ENCODE measurements at regions not wholly inside any gene's neighbourhood (a gene's known extent, or its start where the extent isn't known, plus 50 kb on each side); places are given as distances from the start of the nearest gene placed in this dataset.
"Not testable (repeated sequence)": the region's sequence is repeated elsewhere in the genome, so short reads cannot be mapped to it uniquely, and the experiment has no call there.

- Histone ChIP-seq H3K18ac (ENCODE audit: low read length) (no peak overlapping the region), H3K4me3 (ENCODE audit: low read depth, low read length) (no peak overlapping the region), H3K79me2 (ENCODE audit: control insufficient read depth, insufficient read depth, low read length, poor library complexity) (no peaks in the 10 kb centered on the region), H2AK5ac (ENCODE audit: low read length) (no peak overlapping the region), H2BK12ac (ENCODE audit: low read length) (no peak overlapping the region), H3K36me3 (ENCODE audit: control insufficient read depth in 1 of 2, insufficient read depth in 2 of 2, low read length in 2 of 2) (no peaks in the 10 kb centered on the region), H3K27ac (ENCODE audit: low read depth, low read length) (no peak overlapping the region), H3K27me3 (ENCODE audit: insufficient read depth, low read length) (no peaks in the 10 kb centered on the region), H2BK5ac (ENCODE audit: low read depth, low read length, poor library complexity) (no peak overlapping the region), H3K23ac (ENCODE audit: low read length) (no peak overlapping the region), H4K91ac (ENCODE audit: low read depth, low read length) (no peak overlapping the region), H4K12ac (ENCODE audit: low read depth, low read length) (no peak overlapping the region), H3K14ac (ENCODE audit: low read length) (no peak overlapping the region), H3K79me1 (ENCODE audit: low read length) (no peaks in the 10 kb centered on the region), H2BK120ac (ENCODE audit: insufficient read depth, low read length, poor library complexity) (no peak overlapping the region), H3K9ac (ENCODE audit: low read length) (no peak overlapping the region), H2AFZ (ENCODE audit: insufficient read depth, low read length, poor library complexity) (no peak overlapping the region), H4K8ac (ENCODE audit: low read depth, low read length) (no peak overlapping the region), H3K4ac (ENCODE audit: low read depth, low read length) (no peak overlapping the region), H3K4me2 (ENCODE audit: low read length) (no peak overlapping the region), H3K9me3 (ENCODE audit: insufficient read depth, low read depth, low read length) (peaks cover 62% of the 10 kb centered on the region), H3K4me1 (ENCODE audit: control insufficient read depth in 1 of 2, insufficient read depth in 2 of 2, low read length in 2 of 2) (no peaks in the 10 kb centered on the region)
- DNase-seq: no peak
- WGBS (ENCODE audit: extremely low coverage, insufficient coverage, insufficient read length): no CpG with 5 or more reads among the region's 3 CpGs
Measured at GRCh38 chr14:105632010-105632409, 105.6 kb downstream of the TMEM121 start.

GRCh38 chr14:105633596-105633995 lies 107.2 kb downstream of the TMEM121 start:
- no CpG with 5 or more reads among the region's 7 CpGs for WGBS (ENCODE audit: extremely low coverage, insufficient coverage, insufficient read length)
- H2BK5ac ChIP-seq (ENCODE audit: low read depth, low read length, poor library complexity); H3K18ac ChIP-seq (ENCODE audit: low read length); H3K79me1 ChIP-seq (ENCODE audit: low read length); H3K23ac ChIP-seq (ENCODE audit: low read length); H3K4me3 ChIP-seq (ENCODE audit: low read depth, low read length); H3K27ac ChIP-seq (ENCODE audit: low read depth, low read length); H3K4me2 ChIP-seq (ENCODE audit: low read length); H3K27me3 ChIP-seq (ENCODE audit: insufficient read depth, low read length); H3K36me3 ChIP-seq (ENCODE audit: control insufficient read depth in 1 of 2, insufficient read depth in 2 of 2, low read length in 2 of 2); H2BK12ac ChIP-seq (ENCODE audit: low read length); DNase-seq; H2AK5ac ChIP-seq (ENCODE audit: low read length); H2BK120ac ChIP-seq (ENCODE audit: insufficient read depth, low read length, poor library complexity); H4K91ac ChIP-seq (ENCODE audit: low read depth, low read length); H2AFZ ChIP-seq (ENCODE audit: insufficient read depth, low read length, poor library complexity); H4K8ac ChIP-seq (ENCODE audit: low read depth, low read length); H3K14ac ChIP-seq (ENCODE audit: low read length); H4K12ac ChIP-seq (ENCODE audit: low read depth, low read length); H3K9ac ChIP-seq (ENCODE audit: low read length); H3K4me1 ChIP-seq (ENCODE audit: control insufficient read depth in 1 of 2, insufficient read depth in 2 of 2, low read length in 2 of 2); H3K4ac ChIP-seq (ENCODE audit: low read depth, low read length); H3K79me2 ChIP-seq (ENCODE audit: control insufficient read depth, insufficient read depth, low read length, poor library complexity): not testable (repeated sequence)
- peaks cover 50% of the 10 kb centered on the region for H3K9me3 ChIP-seq (ENCODE audit: insufficient read depth, low read depth, low read length)

- no CpG with 5 or more reads among the region's 22 CpGs for WGBS (ENCODE audit: extremely low coverage, insufficient coverage, insufficient read length)
- Histone ChIP-seq H3K27ac (ENCODE audit: low read depth, low read length) (no peak overlapping the region), H3K27me3 (ENCODE audit: insufficient read depth, low read length) (no peaks in the 10 kb centered on the region), H2AK5ac (ENCODE audit: low read length) (no peak overlapping the region), H2BK12ac (ENCODE audit: low read length) (no peak overlapping the region), H3K79me2 (ENCODE audit: control insufficient read depth, insufficient read depth, low read length, poor library complexity) (no peaks in the 10 kb centered on the region), H3K23ac (ENCODE audit: low read length) (no peak overlapping the region), H3K9ac (ENCODE audit: low read length) (no peak overlapping the region), H2BK120ac (ENCODE audit: insufficient read depth, low read length, poor library complexity) (no peak overlapping the region), H4K8ac (ENCODE audit: low read depth, low read length) (no peak overlapping the region), H3K79me1 (ENCODE audit: low read length) (no peaks in the 10 kb centered on the region), H3K36me3 (ENCODE audit: control insufficient read depth in 1 of 2, insufficient read depth in 2 of 2, low read length in 2 of 2) (no peaks in the 10 kb centered on the region), H3K4me2 (ENCODE audit: low read length) (no peak overlapping the region), H2AFZ (ENCODE audit: insufficient read depth, low read length, poor library complexity) (no peak overlapping the region), H3K14ac (ENCODE audit: low read length) (no peak overlapping the region), H3K4me3 (ENCODE audit: low read depth, low read length) (no peak overlapping the region), H3K9me3 (ENCODE audit: insufficient read depth, low read depth, low read length) (peaks cover 38% of the 10 kb centered on the region), H2BK5ac (ENCODE audit: low read depth, low read length, poor library complexity) (no peak overlapping the region), H4K91ac (ENCODE audit: low read depth, low read length) (no peak overlapping the region), H4K12ac (ENCODE audit: low read depth, low read length) (no peak overlapping the region), H3K18ac (ENCODE audit: low read length) (no peak overlapping the region), H3K4ac (ENCODE audit: low read depth, low read length) (no peak overlapping the region), H3K4me1 (ENCODE audit: control insufficient read depth in 1 of 2, insufficient read depth in 2 of 2, low read length in 2 of 2) (no peaks in the 10 kb centered on the region)
- DNase-seq: no peak
Measured at GRCh38 chr14:105635560-105635959, 109.2 kb downstream of the TMEM121 start.

GRCh38 chr14:105636021-105636420 lies 109.6 kb downstream of the TMEM121 start:
- not testable (repeated sequence) for H3K4ac ChIP-seq (ENCODE audit: low read depth, low read length); H2BK5ac ChIP-seq (ENCODE audit: low read depth, low read length, poor library complexity); H3K4me1 ChIP-seq (ENCODE audit: control insufficient read depth in 1 of 2, insufficient read depth in 2 of 2, low read length in 2 of 2); H2AFZ ChIP-seq (ENCODE audit: insufficient read depth, low read length, poor library complexity); H3K27ac ChIP-seq (ENCODE audit: low read depth, low read length); DNase-seq; H3K79me2 ChIP-seq (ENCODE audit: control insufficient read depth, insufficient read depth, low read length, poor library complexity); H2AK5ac ChIP-seq (ENCODE audit: low read length); H3K14ac ChIP-seq (ENCODE audit: low read length); H3K9ac ChIP-seq (ENCODE audit: low read length); H4K91ac ChIP-seq (ENCODE audit: low read depth, low read length); H3K23ac ChIP-seq (ENCODE audit: low read length); H3K36me3 ChIP-seq (ENCODE audit: control insufficient read depth in 1 of 2, insufficient read depth in 2 of 2, low read length in 2 of 2); H3K4me3 ChIP-seq (ENCODE audit: low read depth, low read length); H2BK120ac ChIP-seq (ENCODE audit: insufficient read depth, low read length, poor library complexity); H4K8ac ChIP-seq (ENCODE audit: low read depth, low read length); H4K12ac ChIP-seq (ENCODE audit: low read depth, low read length); H3K79me1 ChIP-seq (ENCODE audit: low read length); H2BK12ac ChIP-seq (ENCODE audit: low read length); H3K18ac ChIP-seq (ENCODE audit: low read length); H3K27me3 ChIP-seq (ENCODE audit: insufficient read depth, low read length); H3K4me2 ChIP-seq (ENCODE audit: low read length)
- WGBS (ENCODE audit: extremely low coverage, insufficient coverage, insufficient read length): no CpG with 5 or more reads among the region's 7 CpGs
- peaks cover 38% of the 10 kb centered on the region for H3K9me3 ChIP-seq (ENCODE audit: insufficient read depth, low read depth, low read length)
